Activated T-cell treated with anti-CD3 and anti-CD28 coated beads, Interleukin-2, amount 50 U/mL, for 1 hour (primary cell): ENCODE measurements at regions not wholly inside any gene's neighbourhood (a gene's known extent, or its start where the extent isn't known, plus 50 kb on each side); places are given as distances from the start of the nearest gene placed in this dataset.

Experiments used
- DNase-seq: peaks from one replicate; pipeline ENCODE4 v3.0.0-alpha.2; 2020

GRCh38 chr6:170176898-170177771 lies 113.7 kb downstream of the DLL1 start:
- no peak for DNase-seq

GRCh38 chr6:170176136-170176897 lies 114.6 kb downstream of the DLL1 start:
- peak; percentile 14 for DNase-seq

- peak; percentile 12 for DNase-seq
Measured at GRCh38 chr6:170175644-170176135, 115.2 kb downstream of the DLL1 start.

GRCh38 chr6:170174771-170175643 lies 115.9 kb downstream of the DLL1 start:
- DNase-seq, result peak; percentile 16

GRCh38 chr6:170174124-170174770 lies 116.6 kb downstream of the DLL1 start:
- peak; percentile 14 for DNase-seq

GRCh38 chr6:170173335-170173881 lies 117.5 kb downstream of the DLL1 start:
- DNase-seq, result peak; percentile 5

- peak; percentile 6 for DNase-seq
Measured at GRCh38 chr6:170172825-170173256, 118.0 kb downstream of the DLL1 start.

GRCh38 chr6:170172392-170172791 lies 118.5 kb downstream of the DLL1 start:
- peak; percentile 4 for DNase-seq

- DNase-seq, result no peak
Measured at GRCh38 chr6:170167657-170168159, 123.2 kb downstream of the DLL1 start.

GRCh38 chr6:170166511-170167122 lies 124.3 kb downstream of the DLL1 start:
- no peak for DNase-seq

GRCh38 chr6:170165471-170166117 lies 125.3 kb downstream of the DLL1 start:
- DNase-seq, result no peak

- no peak for DNase-seq
Measured at GRCh38 chr6:170165085-170165470, 125.8 kb downstream of the DLL1 start.

GRCh38 chr6:170164271-170164900 lies 126.5 kb downstream of the DLL1 start:
- no peak for DNase-seq

GRCh38 chr6:170163405-170164170 lies 127.3 kb downstream of the DLL1 start:
- DNase-seq, result no peak

GRCh38 chr6:170162775-170163404 lies 128.0 kb downstream of the DLL1 start:
- no peak for DNase-seq

- DNase-seq, result no peak
Measured at GRCh38 chr6:170162011-170162774, 128.7 kb downstream of the DLL1 start.

- no peak for DNase-seq
Measured at GRCh38 chr6:170160628-170161611, 130.0 kb downstream of the DLL1 start.
